ENCODE measurements at regions not wholly inside any gene's neighbourhood (a gene's known extent, or its start where the extent isn't known, plus 50 kb on each side); places are given as distances from the start of the nearest gene placed in this dataset.

GRCh38 chr16:18059577-18059976, 277.0 kb downstream of the NPIPA8 start:
- H3K27ac ChIP-seq (ENCODE audit: low read depth in 1 of 2, low read length in 2 of 2), result no peak overlapping the region
- H3K4me1 ChIP-seq (ENCODE audit: control insufficient read depth in 1 of 2, insufficient read depth in 2 of 2, low read length in 2 of 2), result no peaks in the 10 kb centered on the region
- no peak for DNase-seq
- H3K9me3 ChIP-seq (ENCODE audit: control insufficient read depth, low read length), result peaks cover 2% of the 10 kb centered on the region
- H3K4me3 ChIP-seq (ENCODE audit: low read length in 2 of 2), result no peak overlapping the region
- no peaks in the 10 kb centered on the region for H3K36me3 ChIP-seq (ENCODE audit: control insufficient read depth in 1 of 2, insufficient read depth in 2 of 2, low read length in 1 of 2)
- no peak for ATAC-seq (ENCODE audit: low FRiP score)
- 82 to 90% methylated on average over 6 of the region's 6 CpGs for WGBS, 2 donors
- H3K27me3 ChIP-seq (ENCODE audit: control insufficient read depth in 1 of 2, insufficient read depth in 2 of 2, low read length in 1 of 2), result no peaks in the 10 kb centered on the region
- intact Hi-C loops (cut with DNase I), result no loop called here

GRCh38 chr16:18059089-18059488, 277.4 kb downstream of the NPIPA8 start:
- DNase-seq, result no peak
- intact Hi-C loops (cut with DNase I), result no loop called here
- Histone ChIP-seq H3K4me3 (ENCODE audit: low read length in 2 of 2) (no peak overlapping the region), H3K36me3 (ENCODE audit: control insufficient read depth in 1 of 2, insufficient read depth in 2 of 2, low read length in 1 of 2) (no peaks in the 10 kb centered on the region), H3K27me3 (ENCODE audit: control insufficient read depth in 1 of 2, insufficient read depth in 2 of 2, low read length in 1 of 2) (no peaks in the 10 kb centered on the region), H3K9me3 (ENCODE audit: control insufficient read depth, low read length) (peaks cover 2% of the 10 kb centered on the region), H3K27ac (ENCODE audit: low read depth in 1 of 2, low read length in 2 of 2) (no peak overlapping the region), H3K4me1 (ENCODE audit: control insufficient read depth in 1 of 2, insufficient read depth in 2 of 2, low read length in 2 of 2) (no peaks in the 10 kb centered on the region)
- WGBS, 2 donors, result 95 to 98% methylated on average over 1 of the region's 1 CpG
- no peak for ATAC-seq (ENCODE audit: low FRiP score)

GRCh38 chr16:18055411-18055916, 281.1 kb downstream of the NPIPA8 start:
- no peaks in the 10 kb centered on the region for H3K36me3 ChIP-seq (ENCODE audit: control insufficient read depth in 1 of 2, insufficient read depth in 2 of 2, low read length in 1 of 2)
- no peak for ATAC-seq (ENCODE audit: low FRiP score)
- H3K4me1 ChIP-seq (ENCODE audit: control insufficient read depth in 1 of 2, insufficient read depth in 2 of 2, low read length in 2 of 2), result no peaks in the 10 kb centered on the region
- WGBS, 2 donors, result 56 to 57% methylated on average over 4 of the region's 4 CpGs
- no peak for DNase-seq
- H3K27ac ChIP-seq (ENCODE audit: low read depth in 1 of 2, low read length in 2 of 2), result no peak overlapping the region
- no peak overlapping the region for H3K4me3 ChIP-seq (ENCODE audit: low read length in 2 of 2)
- peaks cover 6% of the 10 kb centered on the region for H3K9me3 ChIP-seq (ENCODE audit: control insufficient read depth, low read length)
- H3K27me3 ChIP-seq (ENCODE audit: control insufficient read depth in 1 of 2, insufficient read depth in 2 of 2, low read length in 1 of 2), result no peaks in the 10 kb centered on the region
- intact Hi-C loops (cut with DNase I), result no loop called here

- intact Hi-C loops (cut with DNase I), result no loop called here
- no peak for ATAC-seq (ENCODE audit: low FRiP score)
These were observed 285.8 kb downstream of the NPIPA8 start for GRCh38 chr16:18050777-18051176.

GRCh38 chr16:18050234-18050633, 286.3 kb downstream of the NPIPA8 start:
- H3K27me3 ChIP-seq (ENCODE audit: control insufficient read depth in 1 of 2, insufficient read depth in 2 of 2, low read length in 1 of 2), result no peaks in the 10 kb centered on the region
- no peaks in the 10 kb centered on the region for H3K4me1 ChIP-seq (ENCODE audit: control insufficient read depth in 1 of 2, insufficient read depth in 2 of 2, low read length in 2 of 2)
- no peak overlapping the region for H3K4me3 ChIP-seq (ENCODE audit: low read length in 2 of 2)
- no peak for ATAC-seq (ENCODE audit: low FRiP score)
- DNase-seq, result no peak
- 68 to 73% methylated on average over 7 of the region's 7 CpGs for WGBS, 2 donors
- H3K36me3 ChIP-seq (ENCODE audit: control insufficient read depth in 1 of 2, insufficient read depth in 2 of 2, low read length in 1 of 2), result no peaks in the 10 kb centered on the region
- intact Hi-C loops (cut with DNase I), result no loop called here
- H3K9me3 ChIP-seq (ENCODE audit: control insufficient read depth, low read length), result peaks cover 5% of the 10 kb centered on the region
- H3K27ac ChIP-seq (ENCODE audit: low read depth in 1 of 2, low read length in 2 of 2), result no peak overlapping the region

More at GRCh38 chr16:18050777-18051176, 285.8 kb downstream of the NPIPA8 start:
- WGBS, 2 donors, result 79 to 81% methylated on average over 6 of the region's 6 CpGs
- H3K27me3 ChIP-seq (ENCODE audit: control insufficient read depth in 1 of 2, insufficient read depth in 2 of 2, low read length in 1 of 2), result no peaks in the 10 kb centered on the region
- H3K4me3 ChIP-seq (ENCODE audit: low read length in 2 of 2), result no peak overlapping the region
- H3K9me3 ChIP-seq (ENCODE audit: control insufficient read depth, low read length), result peaks cover 5% of the 10 kb centered on the region
- no peak for DNase-seq
- H3K36me3 ChIP-seq (ENCODE audit: control insufficient read depth in 1 of 2, insufficient read depth in 2 of 2, low read length in 1 of 2), result no peaks in the 10 kb centered on the region
- no peak overlapping the region for H3K27ac ChIP-seq (ENCODE audit: low read depth in 1 of 2, low read length in 2 of 2)
- no peaks in the 10 kb centered on the region for H3K4me1 ChIP-seq (ENCODE audit: control insufficient read depth in 1 of 2, insufficient read depth in 2 of 2, low read length in 2 of 2)

GRCh38 chr16:18049547-18050133, 286.9 kb downstream of the NPIPA8 start:
- 72 to 78% methylated on average over 6 of the region's 6 CpGs for WGBS, 2 donors
- intact Hi-C loops (cut with DNase I), result no loop called here
- H3K36me3 ChIP-seq (ENCODE audit: control insufficient read depth in 1 of 2, insufficient read depth in 2 of 2, low read length in 1 of 2), result no peaks in the 10 kb centered on the region

GRCh38 chr16:18048853-18049546, 287.5 kb downstream of the NPIPA8 start:
- Histone ChIP-seq H3K36me3 (ENCODE audit: control insufficient read depth in 1 of 2, insufficient read depth in 2 of 2, low read length in 1 of 2) (no peaks in the 10 kb centered on the region), H3K9me3 (ENCODE audit: control insufficient read depth, low read length) (peaks cover 5% of the 10 kb centered on the region), H3K27me3 (ENCODE audit: control insufficient read depth in 1 of 2, insufficient read depth in 2 of 2, low read length in 1 of 2) (no peaks in the 10 kb centered on the region), H3K4me1 (ENCODE audit: control insufficient read depth in 1 of 2, insufficient read depth in 2 of 2, low read length in 2 of 2) (no peaks in the 10 kb centered on the region), H3K4me3 (ENCODE audit: low read length in 2 of 2) (no peak overlapping the region), H3K27ac (ENCODE audit: low read depth in 1 of 2, low read length in 2 of 2) (no peak overlapping the region)
- intact Hi-C loops (cut with DNase I), result no loop called here
- WGBS, 2 donors, result 45 to 50% methylated on average over 4 of the region's 4 CpGs
- no peak for ATAC-seq (ENCODE audit: low FRiP score)
- DNase-seq, result no peak

More at GRCh38 chr16:18049547-18050133, 286.9 kb downstream of the NPIPA8 start:
- Histone ChIP-seq H3K27me3 (ENCODE audit: control insufficient read depth in 1 of 2, insufficient read depth in 2 of 2, low read length in 1 of 2) (no peaks in the 10 kb centered on the region), H3K9me3 (ENCODE audit: control insufficient read depth, low read length) (peaks cover 5% of the 10 kb centered on the region), H3K27ac (ENCODE audit: low read depth in 1 of 2, low read length in 2 of 2) (no peak overlapping the region), H3K4me1 (ENCODE audit: control insufficient read depth in 1 of 2, insufficient read depth in 2 of 2, low read length in 2 of 2) (no peaks in the 10 kb centered on the region), H3K4me3 (ENCODE audit: low read length in 2 of 2) (no peak overlapping the region)
- DNase-seq, result no peak
- ATAC-seq (ENCODE audit: low FRiP score), result no peak

- intact Hi-C loops (cut with DNase I), result no loop called here
These were observed 288.8 kb downstream of the NPIPA8 start for GRCh38 chr16:18047761-18048160.

GRCh38 chr16:18045356-18045755, 291.2 kb downstream of the NPIPA8 start:
- no peak for ATAC-seq (ENCODE audit: low FRiP score)

More at GRCh38 chr16:18047761-18048160, 288.8 kb downstream of the NPIPA8 start:
- DNase-seq (no peak), ATAC-seq (ENCODE audit: low FRiP score) (no peak)
- Histone ChIP-seq H3K4me1 (ENCODE audit: control insufficient read depth in 1 of 2, insufficient read depth in 2 of 2, low read length in 2 of 2) (no peaks in the 10 kb centered on the region), H3K4me3 (ENCODE audit: low read length in 2 of 2) (no peak overlapping the region), H3K36me3 (ENCODE audit: control insufficient read depth in 1 of 2, insufficient read depth in 2 of 2, low read length in 1 of 2) (no peaks in the 10 kb centered on the region), H3K27ac (ENCODE audit: low read depth in 1 of 2, low read length in 2 of 2) (no peak overlapping the region), H3K27me3 (ENCODE audit: control insufficient read depth in 1 of 2, insufficient read depth in 2 of 2, low read length in 1 of 2) (no peaks in the 10 kb centered on the region), H3K9me3 (ENCODE audit: control insufficient read depth, low read length) (peaks cover 2% of the 10 kb centered on the region)
- WGBS, 2 donors, result 90 to 91% methylated on average over 6 of the region's 6 CpGs

More at GRCh38 chr16:18045356-18045755, 291.2 kb downstream of the NPIPA8 start:
- 63 to 66% methylated on average over 6 of the region's 6 CpGs for WGBS, 2 donors
- Histone ChIP-seq H3K36me3 (ENCODE audit: control insufficient read depth in 1 of 2, insufficient read depth in 2 of 2, low read length in 1 of 2) (no peaks in the 10 kb centered on the region), H3K27ac (ENCODE audit: low read depth in 1 of 2, low read length in 2 of 2) (no peak overlapping the region), H3K9me3 (ENCODE audit: control insufficient read depth, low read length) (no peaks in the 10 kb centered on the region), H3K4me1 (ENCODE audit: control insufficient read depth in 1 of 2, insufficient read depth in 2 of 2, low read length in 2 of 2) (no peaks in the 10 kb centered on the region), H3K4me3 (ENCODE audit: low read length in 2 of 2) (no peak overlapping the region), H3K27me3 (ENCODE audit: control insufficient read depth in 1 of 2, insufficient read depth in 2 of 2, low read length in 1 of 2) (no peaks in the 10 kb centered on the region)
- DNase-seq, result no peak
- intact Hi-C loops (cut with DNase I), result no loop called here
